ENCODE measurements at regions not wholly inside any gene's neighbourhood (a gene's known extent, or its start where the extent isn't known, plus 50 kb on each side); places are given as distances from the start of the nearest gene placed in this dataset.

- Histone ChIP-seq H3K9ac (ENCODE audit: insufficient read depth, low read depth, low read length) (no peak overlapping the region), H3K4me1 (ENCODE audit: insufficient read depth, low read length) (no peaks in the 10 kb centered on the region), H3K27ac (ENCODE audit: extremely low read length, insufficient read depth, low read length) (no peak overlapping the region), H3K9me3 (ENCODE audit: low read length) (no peaks in the 10 kb centered on the region), H3K4me2 (ENCODE audit: low read depth, low read length) (no peak overlapping the region), H4K20me1 (ENCODE audit: insufficient read depth, low read length) (no peaks in the 10 kb centered on the region), H3K4me3 (replicated peaks in 1 of 3; ENCODE audit: insufficient read depth in 1 of 3, low read depth in 2 of 3, low read length in 3 of 3) (no peak overlapping the region), H3K79me2 (ENCODE audit: insufficient read depth, low read length) (no peaks in the 10 kb centered on the region), H3K36me3 (replicated peaks in 1 of 2; ENCODE audit: control insufficient read depth in 1 of 2, insufficient read depth in 2 of 2, low read length in 2 of 2) (no peaks in the 10 kb centered on the region), H2AFZ (ENCODE audit: low read length) (no peak overlapping the region), H3K27me3 (ENCODE audit: control insufficient read depth in 1 of 2, insufficient read depth in 2 of 2, low read length in 2 of 2) (no peaks in the 10 kb centered on the region)
- in situ Hi-C loops (cut with HindIII; ENCODE audit: extremely low pct_ligation_motif_present, low pct_unique_long_range_greater_than_20kb): loop anchor here (25.0 kb wide), 2 partner anchors 548 to 1023 kb away; partner anchors contain the start of gene SEMA3C
- ATAC-seq: no peak
- no peak for FAIRE-seq
- ChIA-PET POLR2A (no interaction called here), CTCF (ENCODE audit: low intra/inter-chr PET ratio, low total read pairs) (no interaction called here)
- intact Hi-C loops (cut with micrococcal nuclease; ENCODE audit: unreplicated experiment): no loop called here
- no TSS peak for BruUV-seq (replicated peaks)
- 0% methylated on average over 1 of the region's 1 CpG for WGBS (ENCODE audit: low lambda C conversion rate)
- TF ChIP-seq BRF2 (CRISPR knock-in tag; IDR thresholded peaks at IDR 0.05) (no peak), ZNF24 (IDR thresholded peaks at IDR 0.05) (no peak), CENPT (CRISPR knock-in tag; IDR thresholded peaks at IDR 0.05; ENCODE audit: low read depth) (no peak), ZNF607 (CRISPR knock-in tag; IDR thresholded peaks at IDR 0.05; ENCODE audit: borderline replicate concordance) (no peak), THYN1 (CRISPR knock-in tag; IDR thresholded peaks at IDR 0.05; ENCODE audit: borderline replicate concordance, low read depth) (no peak), MEF2D (CRISPR knock-in tag; IDR thresholded peaks at IDR 0.05) (no peak), ZNF18 (CRISPR knock-in tag; IDR thresholded peaks at IDR 0.05; ENCODE audit: insufficient replicate concordance) (no peak), ZNF614 (CRISPR knock-in tag; IDR thresholded peaks at IDR 0.05; ENCODE audit: borderline replicate concordance) (no peak), ZSCAN31 (CRISPR knock-in tag; IDR thresholded peaks at IDR 0.05; ENCODE audit: low read depth) (no peak), ZNF205 (CRISPR knock-in tag; IDR thresholded peaks at IDR 0.05) (no peak), ZNF362 (CRISPR knock-in tag; IDR thresholded peaks at IDR 0.05; ENCODE audit: borderline replicate concordance) (no peak), ZNF619 (CRISPR knock-in tag; IDR thresholded peaks at IDR 0.05) (no peak), ZSCAN30 (CRISPR knock-in tag; IDR thresholded peaks at IDR 0.05) (no peak)
- no peak for DNase-seq (ENCODE audit: low spot score)
Measured at GRCh38 chr7:81460250-81461045, 309.4 kb downstream of the HGF start.

All from HepG2 (cell line).